NOMO-1 (cell line): ENCODE measurements at regions not wholly inside any gene's neighbourhood (a gene's known extent, or its start where the extent isn't known, plus 50 kb on each side); places are given as distances from the start of the nearest gene placed in this dataset.

Source experiments
- DNase-seq, 2 experiments: peaks; one replicate each; lab custom pipeline; 2025; ENCODE audit not compliant: unreplicated experiment in 2 of 2; lab: John Stamatoyannopoulos, UW

DNA sequence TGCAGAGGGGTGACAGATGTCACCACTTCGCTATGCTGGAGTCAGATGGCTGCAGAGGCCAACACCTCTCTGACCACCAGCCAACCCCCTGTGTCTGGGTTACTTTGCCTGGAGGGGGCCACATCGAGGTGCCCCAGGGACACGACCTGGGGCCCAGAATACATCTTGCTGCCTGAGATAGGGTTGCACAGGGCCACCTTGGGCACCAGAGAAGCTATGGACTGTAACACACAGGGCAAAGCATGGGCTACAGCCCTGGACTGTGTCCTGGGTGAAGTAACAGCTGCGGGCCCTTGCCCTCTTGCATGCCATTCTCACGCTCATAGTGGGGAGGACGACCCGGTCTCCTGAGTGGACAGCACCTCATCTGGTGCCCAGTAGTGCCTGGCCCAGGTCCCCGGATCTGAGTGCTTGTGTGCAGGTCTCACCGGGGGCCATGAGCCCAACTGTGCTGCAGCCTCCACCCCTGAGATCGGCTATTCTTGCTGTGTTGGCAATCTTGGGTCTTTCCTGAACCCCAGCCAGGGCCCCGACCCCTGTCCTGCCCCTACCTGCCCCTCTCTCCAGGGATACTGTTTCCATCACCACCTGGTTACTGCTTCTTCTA lies 115.2 kb upstream of the GDF10 start:
- no peak for DNase-seq

DNA sequence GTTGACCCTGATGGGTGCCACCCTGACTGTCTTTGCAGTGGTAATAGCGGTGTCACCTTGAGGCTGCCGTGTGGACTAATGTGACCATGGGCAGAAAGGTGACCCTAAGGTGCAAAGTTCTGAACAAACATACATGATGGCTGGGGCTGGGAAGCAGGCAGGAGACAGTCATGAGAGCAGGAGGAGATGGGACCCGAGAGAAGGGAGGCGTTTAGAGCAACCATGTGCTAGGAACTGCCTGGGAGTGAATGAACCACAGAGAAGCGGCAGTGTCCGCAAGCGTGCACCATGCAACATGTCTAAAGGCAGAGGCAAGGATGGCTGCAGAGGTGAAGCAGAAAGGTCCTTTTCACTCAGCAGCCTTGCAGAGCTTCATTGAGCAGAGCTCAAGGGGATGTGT lies 113.1 kb upstream of the GDF10 start:
- DNase-seq = no peak

DNA sequence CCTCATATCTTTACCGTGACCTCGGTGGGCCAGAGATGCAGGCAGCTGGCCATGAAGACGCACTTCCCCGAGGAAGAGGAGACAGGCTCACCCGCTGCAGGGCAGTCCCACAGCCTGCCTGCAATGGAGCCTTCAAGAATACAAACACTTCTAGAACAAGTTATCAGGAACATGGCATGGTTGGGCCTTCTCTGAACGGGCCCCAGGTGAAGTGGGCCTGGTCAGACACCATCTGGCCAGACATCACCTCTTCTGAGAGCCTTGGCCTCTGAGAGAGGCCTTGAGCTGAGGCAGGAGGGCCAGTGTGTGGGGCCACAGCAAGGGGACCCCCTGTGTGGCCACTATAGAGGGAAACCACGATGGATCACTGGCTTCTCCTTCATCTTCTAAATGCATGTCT lies 112.4 kb upstream of the GDF10 start:
- no peak for DNase-seq

DNA sequence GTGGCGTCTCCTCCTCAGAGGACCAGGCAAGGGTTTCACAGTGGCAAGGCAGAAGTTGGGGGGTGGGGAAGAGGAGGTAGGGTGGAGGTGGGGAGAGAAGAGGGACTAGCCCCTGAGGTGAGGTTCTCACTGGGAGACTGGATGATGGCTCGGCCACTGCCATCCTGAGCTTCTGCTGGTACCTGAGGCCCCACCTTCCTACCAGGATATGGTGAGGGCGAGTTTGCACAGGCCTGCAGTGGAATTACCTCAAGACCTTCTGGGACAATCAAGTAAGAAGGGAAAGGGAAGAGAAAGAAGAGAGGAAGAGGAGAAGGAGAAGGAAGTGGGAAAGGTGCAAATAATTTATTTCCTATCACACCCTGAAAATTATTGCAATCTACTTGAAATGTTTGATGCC lies 111.8 kb upstream of the GDF10 start:
- DNase-seq = no peak

DNA sequence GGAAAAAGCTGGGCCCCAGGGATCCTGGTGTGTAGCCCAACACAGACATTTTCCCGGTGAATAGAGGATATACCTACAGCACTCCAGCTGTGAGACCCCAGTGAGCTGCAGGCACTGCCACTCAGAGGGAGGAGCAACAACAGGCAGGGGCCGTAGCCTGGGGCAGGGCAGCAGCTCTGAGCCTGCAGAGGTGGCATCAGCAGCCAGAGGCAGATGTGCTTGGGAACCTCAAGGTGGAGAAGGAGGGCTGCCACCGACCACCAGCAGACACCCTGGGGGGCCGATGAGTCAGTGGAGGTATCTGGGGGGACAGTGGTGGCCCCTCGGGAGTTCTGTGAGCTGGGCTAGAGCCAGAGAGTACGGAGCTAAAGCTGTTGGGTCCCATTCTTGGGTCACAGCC lies 110.2 kb upstream of the GDF10 start:
- no peak for DNase-seq

DNA sequence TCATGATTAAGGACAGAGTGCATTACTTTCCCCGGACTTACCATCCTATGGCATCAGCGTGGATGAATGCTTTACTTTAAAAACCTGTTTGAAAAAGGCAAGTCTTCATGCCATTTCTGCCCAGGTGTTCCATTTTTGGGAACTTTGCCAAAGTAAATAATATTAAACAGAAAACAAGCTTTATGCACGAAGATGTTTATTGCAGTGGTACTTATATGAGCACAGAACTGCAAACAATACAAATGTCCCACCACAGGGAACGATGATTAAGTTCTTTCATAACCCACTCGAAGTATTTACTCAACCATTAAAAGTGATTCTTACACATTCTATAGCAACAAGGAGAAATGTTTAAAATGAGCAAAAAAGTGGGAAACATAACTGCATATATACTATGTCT lies 109.7 kb upstream of the GDF10 start:
- DNase-seq = no peak

DNA sequence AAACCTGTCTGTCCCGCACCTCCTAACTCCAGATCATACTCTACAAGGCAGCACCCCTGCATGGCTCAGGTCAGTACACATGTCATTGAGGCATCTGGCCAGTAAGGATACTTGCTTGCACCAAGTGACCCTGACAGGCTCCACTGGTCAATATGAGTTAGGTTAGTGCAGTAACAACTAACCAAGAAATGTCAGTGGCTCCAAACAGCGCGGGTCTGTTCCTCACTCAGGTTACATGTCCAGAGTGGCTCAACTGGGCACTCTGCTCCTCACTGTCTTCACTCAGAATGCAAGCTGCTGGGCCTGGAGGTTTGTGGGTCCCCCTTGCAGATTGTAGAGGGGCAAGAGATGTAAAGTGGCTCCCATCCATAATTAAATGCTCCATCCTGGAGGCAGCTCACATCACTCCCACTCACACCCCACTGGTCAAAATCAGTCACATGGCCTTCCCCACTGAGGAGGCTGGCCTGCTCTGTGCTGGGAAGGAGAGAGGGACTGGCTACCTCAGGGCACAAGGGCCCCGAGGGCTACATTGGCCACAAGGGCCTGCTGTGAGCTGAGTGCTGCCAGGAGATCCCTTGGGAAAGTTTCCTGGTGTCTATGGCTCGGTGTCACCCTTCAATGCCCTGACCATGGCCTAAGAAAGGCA lies 109.1 kb upstream of the GDF10 start:
- no peak for DNase-seq

DNA sequence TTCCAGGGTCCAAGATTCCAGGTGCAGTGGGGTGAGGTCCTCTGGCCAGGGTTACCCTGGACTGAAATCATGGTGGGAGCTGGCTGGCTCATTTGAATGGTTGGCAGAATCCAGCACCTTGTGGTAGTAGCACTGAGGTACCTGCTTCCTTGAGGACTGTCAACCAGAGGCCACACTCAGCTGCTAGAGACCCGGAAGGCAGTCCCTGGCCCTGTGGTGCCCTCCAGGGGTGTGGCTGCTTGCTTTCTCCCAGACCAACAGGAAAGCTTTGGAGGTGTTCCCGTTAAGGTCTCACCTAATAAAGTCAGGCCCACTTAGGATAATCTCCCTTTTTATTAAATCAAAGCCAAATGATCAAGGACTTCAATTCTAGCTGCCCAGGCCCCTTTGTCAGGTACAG lies 107.7 kb upstream of the GDF10 start:
- DNase-seq = no peak

DNA sequence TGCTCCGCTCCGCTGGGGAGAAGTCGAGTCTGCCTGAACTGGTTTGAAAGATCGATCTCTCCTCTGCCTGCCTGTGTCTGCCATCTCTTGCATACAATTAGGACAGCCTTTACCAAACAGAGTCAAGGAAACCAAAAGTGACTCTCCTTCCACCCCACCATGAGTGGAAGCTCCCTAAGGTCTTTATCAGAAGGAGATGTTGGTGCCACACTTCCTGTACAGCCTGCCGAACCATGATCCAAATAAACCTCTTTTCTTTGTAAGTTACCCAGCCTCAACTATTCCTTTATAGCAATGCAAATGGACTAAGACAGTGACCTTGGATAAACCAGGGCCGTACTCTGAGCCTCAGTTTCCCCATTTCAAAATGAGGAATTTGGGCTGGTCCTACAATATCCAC lies 106.3 kb upstream of the GDF10 start:
- DNase-seq = no peak

DNA sequence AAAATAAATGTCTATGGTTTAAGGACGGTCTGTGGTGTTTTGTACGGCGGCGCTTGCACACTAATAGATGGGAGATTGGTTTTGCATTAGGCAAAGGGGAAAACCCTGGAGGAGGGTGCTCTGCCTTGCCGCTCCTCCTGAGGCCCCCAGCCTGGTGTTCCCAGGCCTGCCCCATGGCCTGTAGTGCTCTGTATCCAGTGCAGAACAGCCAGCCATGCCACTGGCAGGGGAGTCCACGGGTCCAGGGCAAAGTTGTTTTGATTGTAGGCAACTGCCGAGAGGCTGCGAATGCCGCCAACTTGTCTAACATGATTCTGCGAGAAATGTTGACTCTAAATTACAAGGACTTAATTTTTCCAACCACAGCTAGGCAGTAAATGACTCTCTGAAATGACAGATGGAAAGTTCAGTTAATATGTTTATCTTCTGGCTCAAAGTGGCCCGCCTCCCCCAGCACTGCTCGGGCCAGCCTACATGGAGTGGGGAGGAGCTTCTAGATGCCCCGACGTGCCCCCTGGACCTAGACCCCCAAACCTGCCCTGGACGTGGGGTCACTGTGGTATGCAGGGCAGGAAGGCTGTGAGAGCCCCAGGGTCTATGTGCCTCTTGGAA lies 104.6 kb upstream of the GDF10 start:
- DNase-seq = no peak

DNA sequence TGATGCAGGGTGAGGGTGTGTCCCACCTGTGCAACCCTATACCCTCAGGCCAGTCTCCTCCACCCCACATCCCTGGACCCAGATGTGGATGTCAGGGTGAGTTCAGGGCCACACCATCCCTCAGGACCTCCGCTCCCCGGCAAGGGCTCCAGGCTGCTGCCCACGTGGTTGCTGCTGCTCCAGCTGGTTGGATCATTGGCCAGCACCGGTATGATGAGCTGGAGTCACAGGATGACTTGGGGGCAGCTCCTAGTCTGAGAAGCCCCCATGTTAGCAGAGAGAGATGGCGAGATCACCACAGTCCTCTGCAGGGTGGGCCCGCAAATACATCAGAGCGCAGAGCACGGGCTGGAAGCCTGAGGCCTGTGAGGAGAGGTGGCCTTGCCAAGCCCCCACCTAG lies 103.3 kb upstream of the GDF10 start:
- DNase-seq = no peak

DNA sequence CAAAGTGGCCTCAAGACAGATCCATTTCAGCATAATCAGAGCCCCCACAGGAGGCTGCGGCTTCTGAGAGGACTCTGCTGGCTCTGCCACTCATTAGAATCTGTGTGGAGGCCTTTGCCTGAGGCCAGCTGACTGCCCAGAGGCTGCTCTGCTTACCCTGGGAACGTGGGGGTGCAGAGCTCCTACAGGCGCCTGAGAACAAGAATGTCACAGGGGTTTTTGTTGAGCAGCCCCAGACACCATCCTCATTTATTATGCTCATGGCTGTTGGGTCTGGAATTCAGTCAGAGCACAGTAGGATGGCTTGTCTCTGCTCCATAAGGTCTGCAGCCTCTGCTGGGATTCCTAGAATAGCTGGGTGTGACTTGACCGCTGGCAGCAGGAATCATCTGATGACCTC lies 101.8 kb upstream of the GDF10 start:
- no peak for DNase-seq

DNA sequence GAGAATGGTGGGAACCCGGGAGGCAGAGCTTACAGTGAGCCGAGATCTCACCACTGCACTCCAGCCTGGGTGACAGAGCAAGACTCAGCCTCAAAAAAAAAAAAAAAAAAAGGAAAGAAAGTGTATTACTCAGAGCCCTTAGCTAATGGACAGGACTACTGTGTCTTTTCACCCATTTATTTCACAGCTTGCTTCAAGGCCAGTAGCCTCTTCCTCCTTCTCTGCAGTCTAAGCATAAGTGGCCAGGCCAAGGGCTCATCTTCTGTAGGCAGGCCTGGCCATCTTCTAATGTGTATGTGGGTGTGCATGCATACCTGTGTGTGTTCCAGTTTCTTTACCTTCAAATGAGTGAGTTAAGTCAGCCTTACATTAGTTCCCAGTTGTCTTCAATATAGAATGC lies 94.8 kb upstream of the GDF10 start:
- DNase-seq = peak in 1 of 2 experiments; percentile 6

DNA sequence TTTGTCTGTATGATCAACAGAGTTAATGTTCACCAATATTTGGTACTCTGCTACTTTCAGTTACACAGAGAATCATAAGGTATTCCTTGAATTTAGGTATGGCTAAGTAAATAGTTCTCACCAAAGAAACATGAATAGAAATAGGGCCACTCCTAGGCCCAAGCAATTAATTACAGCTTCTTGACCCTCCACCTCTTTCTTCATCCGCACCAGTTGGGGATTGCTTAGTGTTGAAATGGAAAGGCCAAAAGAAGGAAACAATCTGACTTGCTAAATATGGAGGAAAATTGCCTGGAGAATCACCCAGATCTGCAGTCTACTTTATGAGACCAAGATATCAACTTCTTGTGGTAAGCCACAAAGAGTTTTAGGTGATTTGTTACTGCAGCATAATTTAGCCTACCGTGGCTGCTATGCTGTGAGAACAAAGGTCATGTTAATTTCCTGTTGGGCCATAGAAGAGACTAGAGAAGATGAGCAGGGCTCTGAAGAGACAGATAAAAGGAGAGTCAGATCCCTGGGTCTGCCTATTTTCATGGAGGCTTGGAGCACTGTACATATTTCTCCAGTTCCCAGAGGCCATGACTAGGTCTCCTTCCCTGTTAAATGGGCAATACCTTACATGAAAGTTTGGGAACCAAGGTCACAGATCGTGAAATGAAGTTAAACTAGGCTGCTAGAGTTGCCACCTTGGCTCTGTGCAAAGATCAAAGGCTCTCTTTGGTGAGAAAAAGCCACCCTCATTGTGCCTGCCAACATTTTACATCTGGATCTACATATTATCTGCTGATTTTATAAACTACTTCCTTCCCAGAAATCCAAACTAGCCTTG lies 93.3 kb upstream of the GDF10 start:
- DNase-seq = peak; percentile 83 to 94

DNA sequence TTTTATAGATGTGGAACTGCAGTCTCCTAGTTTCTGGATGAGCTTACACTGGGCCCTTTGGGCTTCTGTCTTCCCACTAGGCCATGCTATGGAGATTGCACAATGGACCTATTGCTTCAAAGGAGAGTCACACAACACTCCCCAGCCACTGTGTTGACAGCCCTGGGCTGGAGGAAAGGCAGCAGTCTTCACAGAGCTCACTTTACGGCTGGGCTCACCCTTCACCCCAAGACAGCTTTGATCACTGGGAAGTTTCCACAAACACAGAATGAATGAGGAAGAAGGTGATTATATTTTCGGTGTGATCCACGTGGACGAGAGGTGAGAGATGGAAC lies 92.7 kb upstream of the GDF10 start:
- DNase-seq = peak; percentile 76 to 88

DNA sequence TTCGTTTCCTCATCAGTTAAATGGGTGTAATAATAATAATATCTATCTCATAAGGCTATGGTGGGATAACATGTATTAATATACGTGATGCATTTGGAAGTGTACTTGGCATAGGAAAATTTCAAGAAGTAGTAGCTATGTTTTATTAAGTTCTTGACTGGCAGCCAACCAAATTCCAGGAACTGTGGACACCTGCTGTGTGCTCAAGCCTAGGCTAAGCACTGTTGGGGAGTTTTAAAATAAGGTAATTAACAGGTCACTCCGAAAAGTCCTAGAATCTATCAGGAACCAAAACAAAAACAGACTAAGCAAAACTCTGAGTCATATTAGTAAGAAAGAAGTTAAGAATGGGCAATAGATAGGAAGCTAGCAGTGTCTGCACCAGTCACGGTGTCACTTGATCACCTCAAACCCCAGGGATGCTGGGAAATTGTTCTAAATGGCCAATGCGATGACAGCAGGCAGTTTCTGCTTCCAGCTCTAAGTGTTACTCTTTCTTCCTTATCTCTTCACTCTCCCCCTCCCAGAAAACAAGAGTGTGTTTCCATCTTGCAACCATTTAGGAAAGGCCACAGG lies 92.0 kb upstream of the GDF10 start:
- DNase-seq = no peak

DNA sequence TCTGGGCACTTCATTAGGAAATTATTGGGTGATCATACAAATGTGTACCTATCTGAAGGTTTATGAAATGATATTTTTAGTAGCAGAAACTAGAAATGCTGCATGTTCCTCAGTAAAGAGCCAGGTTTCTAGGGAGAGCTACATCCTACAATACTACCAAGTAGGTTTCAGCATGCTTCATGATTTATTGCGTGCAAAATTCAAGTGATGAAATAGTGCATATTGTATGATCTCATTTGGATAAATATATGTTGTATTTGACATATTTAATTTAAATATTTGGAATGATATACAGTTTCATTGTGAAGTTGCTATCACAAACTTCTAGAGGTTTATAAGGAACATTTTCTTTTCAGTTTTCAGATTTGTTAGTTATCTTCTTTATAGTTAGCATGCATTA lies 90.5 kb upstream of the GDF10 start:
- DNase-seq = no peak

DNA sequence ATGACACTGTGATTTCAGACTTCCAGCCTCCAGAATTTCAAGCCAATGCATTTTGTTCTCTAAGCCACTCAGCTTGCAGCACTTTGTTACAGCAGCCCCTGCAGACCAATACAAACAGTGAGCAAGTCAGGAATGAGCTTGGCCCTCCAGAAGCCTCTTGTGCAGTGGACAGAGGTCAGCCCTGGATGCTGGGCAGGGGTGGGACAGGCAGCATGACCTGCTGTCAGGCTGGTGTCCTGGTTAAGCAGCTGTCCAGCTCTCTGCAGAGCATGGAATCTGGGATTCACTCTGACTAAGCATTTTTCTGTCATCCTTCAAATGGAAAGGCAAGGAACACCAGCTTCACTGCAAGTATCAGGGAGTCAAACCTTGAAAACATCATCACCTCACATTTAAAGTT lies 85.5 kb upstream of the GDF10 start:
- DNase-seq = no peak

DNA sequence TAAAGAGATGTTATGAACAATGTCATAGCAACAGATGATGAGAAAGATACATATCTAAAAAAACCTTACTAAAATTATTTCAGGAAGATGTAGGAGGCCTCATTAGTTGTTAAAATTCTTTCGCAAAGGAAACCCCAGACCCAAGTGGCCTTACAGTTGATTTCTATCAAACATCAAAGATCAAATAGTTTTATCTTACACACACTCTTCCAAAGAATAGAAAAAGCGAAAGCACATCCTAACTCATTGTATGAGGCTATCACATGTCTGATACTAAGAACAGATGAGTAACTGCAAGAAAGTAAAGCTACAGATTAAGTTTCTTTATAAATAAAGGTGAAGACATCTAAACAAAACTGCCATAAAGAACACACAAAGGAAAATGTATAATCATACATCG lies 82.9 kb upstream of the GDF10 start:
- DNase-seq = no peak

DNA sequence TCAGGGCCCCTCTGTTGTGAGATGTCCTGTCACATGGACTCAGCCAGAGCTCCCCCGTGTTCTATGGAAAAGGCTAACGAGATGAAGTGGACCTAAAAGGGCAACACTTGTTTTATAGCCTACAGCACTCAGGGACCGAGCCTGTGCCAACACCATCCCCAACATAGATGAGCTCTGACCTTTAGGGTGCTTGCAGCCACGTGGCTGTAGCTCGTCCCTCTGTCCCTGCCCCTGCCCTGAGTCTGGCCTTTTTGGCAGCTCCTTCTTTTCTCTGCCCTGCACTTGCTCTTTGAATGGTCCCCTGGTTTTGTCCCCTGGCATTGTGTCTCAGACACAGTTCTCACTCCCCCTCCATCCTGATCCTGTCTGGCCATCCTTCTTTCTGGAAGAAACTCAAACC lies 81.2 kb upstream of the GDF10 start:
- no peak for DNase-seq

DNA sequence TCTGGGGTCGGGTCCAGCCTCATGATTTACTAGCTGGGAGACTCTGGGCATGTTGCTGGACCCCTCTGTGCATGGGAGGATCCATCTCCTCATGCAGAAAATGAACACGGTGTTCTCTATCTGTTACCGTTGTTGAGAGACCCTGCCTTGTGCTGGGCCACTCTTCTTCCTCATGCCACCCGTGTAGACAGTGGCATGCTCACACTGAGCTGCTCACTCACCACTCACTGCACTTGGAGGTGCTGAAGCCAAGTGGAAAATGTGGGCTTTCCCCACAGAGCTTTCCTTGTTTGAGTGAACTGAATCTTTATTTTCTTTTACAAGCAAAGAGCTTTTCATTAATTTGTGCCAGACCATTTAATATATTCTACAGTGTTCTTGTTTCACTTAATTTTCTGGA lies 77.5 kb upstream of the GDF10 start:
- no peak for DNase-seq

DNA sequence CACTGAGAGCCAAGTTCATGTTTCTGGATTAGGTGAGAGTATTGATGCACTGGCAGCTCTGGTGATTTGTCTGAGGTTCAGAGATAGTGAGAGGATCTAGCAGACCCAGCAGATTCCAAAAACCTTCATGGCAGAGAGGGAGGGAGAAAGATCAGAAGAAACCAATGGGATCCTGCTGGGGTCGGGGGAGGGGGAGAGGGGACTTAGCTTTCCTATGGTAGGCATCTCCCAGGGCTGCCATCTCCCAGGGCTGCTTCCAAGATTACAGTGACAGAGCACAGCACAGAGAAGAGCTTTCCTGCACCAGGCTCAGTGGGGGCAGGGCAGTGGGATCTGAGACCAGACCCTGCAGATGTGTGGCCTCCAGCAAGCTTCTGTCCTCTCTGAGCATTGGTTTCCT lies 76.8 kb upstream of the GDF10 start:
- DNase-seq = no peak
